ENCODE measurements at regions not wholly inside any gene's neighbourhood (a gene's known extent, or its start where the extent isn't known, plus 50 kb on each side); places are given as distances from the start of the nearest gene placed in this dataset.

GRCh38 chr17:77356109-77356689, 215.4 kb downstream of the SEC14L1 start (continued):
- peak; percentile 100 for TF ChIP-seq HNRNPK (IDR thresholded peaks at IDR 0.05; ENCODE audit: low read depth, low read length, poor library complexity, severe bottlenecking)
- TF ChIP-seq FOXM1 (CRISPR knock-in tag; IDR thresholded peaks at IDR 0.05): no peak
- no peak for TF ChIP-seq ZC3H13 (CRISPR knock-in tag; IDR thresholded peaks at IDR 0.05)
- no peak for TF ChIP-seq FOXC1 (CRISPR knock-in tag; IDR thresholded peaks at IDR 0.05; ENCODE audit: borderline replicate concordance)
- TF ChIP-seq U2AF2 (IDR thresholded peaks at IDR 0.05; ENCODE audit: low read depth, low read length): no peak
- no peak for TF ChIP-seq ZNF709 (CRISPR knock-in tag; IDR thresholded peaks at IDR 0.05)
- TF ChIP-seq PCBP2 (optimal IDR thresholded peaks at IDR 0.05; ENCODE audit: low read depth, low read length, poor library complexity, severe bottlenecking): peak; percentile 95
- TF ChIP-seq PCBP1 (IDR thresholded peaks at IDR 0.05; ENCODE audit: borderline replicate concordance, low read depth, low read length): peak; percentile 99
- peak; percentile 72; the same call in 1 of the 2 replicates for TF ChIP-seq HNRNPL (IDR thresholded peaks at IDR 0.05; ENCODE audit: low read depth, low read length)
- TF ChIP-seq MAFG (CRISPR knock-in tag; IDR thresholded peaks at IDR 0.05): no peak
- TF ChIP-seq PATZ1 (CRISPR knock-in tag; IDR thresholded peaks at IDR 0.05): peak; percentile 63
- no peak for TF ChIP-seq HOXA7 (CRISPR knock-in tag; IDR thresholded peaks at IDR 0.05)
- no peak for TF ChIP-seq ZNF431 (CRISPR knock-in tag; IDR thresholded peaks at IDR 0.05; ENCODE audit: borderline replicate concordance, low read depth)

All from HepG2 (cell line).